HCT116 (cell line): ENCODE measurements at regions not wholly inside any gene's neighbourhood (a gene's known extent, or its start where the extent isn't known, plus 50 kb on each side); places are given as distances from the start of the nearest gene placed in this dataset.

ENCODE experiments used
- ATAC-seq: fragments of 200-7000 bp; cut with Tn5 transposase; 2 replicates; pipeline ENCODE4 v1.9.1; 2020; ENCODE audit warnings: mild to moderate bottlenecking, moderate library complexity
- BruUV-seq: library from RNA; stranded (reverse); fragments of 400-500 nt; replicated peaks from 2 replicates; lab custom pipeline; 2021; lab: Mats Ljungman, UMichigan
- CTCF ChIA-PET: fragments of 300-600 bp; sonication (Branson Sonifier 250); formaldehyde crosslinking; loops from one replicate; lab custom pipeline; 2021; ENCODE audit warnings: antibody characterized with exemption; lab: Charles Lee
- POLR2A ChIA-PET: fragments of 300-600, 350-600 bp; sonication (Branson Sonifier 250); formaldehyde crosslinking; loops from one replicate; lab custom pipeline; 2021; ENCODE audit warnings: antibody characterized with exemption; lab: Charles Lee
- RAD21 ChIA-PET, 2 experiments: fragments of 300-600 bp; sonication (Branson Sonifier 250); formaldehyde crosslinking; loops; one replicate each; lab custom pipeline; 2023; ENCODE audit warnings: low total read pairs in 2 of 2; ENCODE audit not compliant: uncharacterized antibody in 2 of 2, unreplicated experiment in 2 of 2, low non-redundant PET in 1 of 2; lab: Charles Lee
- DNase-seq: peaks from one replicate; pipeline ENCODE4 v3.0.0-alpha.2; 2010; ENCODE audit warnings: low read depth, low spot score
- H2AFZ ChIP-seq: fragments of 200-600 bp; shearing (Covaris generic), sonication (generic); 2 replicates; pipeline ENCODE4 v1.6.1; 2017; ENCODE audit warnings: low read depth, mixed run types, mixed read lengths, antibody characterized with exemption, low read length; ENCODE audit not compliant: poor library complexity, severe bottlenecking
- H3K27ac ChIP-seq: 2 replicates; pipeline ENCODE4 v1.5.1; 2012; ENCODE audit warnings: low read depth, low read length
- H3K27me3 ChIP-seq: fragments of 200-600 bp; sonication (generic); 2 replicates; pipeline ENCODE4 v1.6.1; 2016; ENCODE audit warnings: mixed run types, low read length, mixed read lengths; ENCODE audit not compliant: insufficient read depth
- H3K36me3 ChIP-seq, 2 experiments: fragments of 200-500 bp in 1 of 2; fragments of 200-600 bp in 1 of 2; sonication (Bioruptor generic) in 1 of 2; sonication (generic) in 1 of 2; 2 replicates each; pipeline versions ENCODE4 v1.5.1 to v1.6.1; 2014 to 2016; ENCODE audit warnings: low read length in 2 of 2, inconsistent platforms in 1 of 2, mixed read lengths in 1 of 2, mixed run types in 1 of 2; ENCODE audit not compliant: insufficient read depth in 2 of 2, control insufficient read depth in 1 of 2
- H3K4me1 ChIP-seq, 2 experiments: fragments of 200-600 bp in 1 of 2; sonication (generic) in 1 of 2; 2 replicates each; pipeline versions ENCODE4 v1.5.1 to v1.6.1; 2012 to 2017; ENCODE audit warnings: low read length in 2 of 2, inconsistent platforms in 1 of 2, mild to moderate bottlenecking in 1 of 2, mixed read lengths in 1 of 2, mixed run types in 1 of 2, moderate library complexity in 1 of 2; ENCODE audit not compliant: insufficient read depth in 2 of 2, control insufficient read depth in 1 of 2
- H3K4me2 ChIP-seq: fragments of 200-600 bp; sonication (generic); 2 replicates; pipeline ENCODE4 v1.6.1; 2017; ENCODE audit warnings: mixed run types, low read length, mixed read lengths
- H3K4me3 ChIP-seq, 2 experiments: fragments of 200-600 bp in 1 of 2; sonication (generic) in 1 of 2; replicated peaks in 1 of 2; 2 replicates each; pipeline ENCODE4 v1.5.1; 2011 to 2016; ENCODE audit warnings: low read length in 2 of 2, control low read depth in 1 of 2, low read depth in 1 of 2, mild to moderate bottlenecking in 1 of 2, mixed read lengths in 1 of 2, mixed run types in 1 of 2
- H3K79me2 ChIP-seq: fragments of 200-600 bp; sonication (generic); 2 replicates; pipeline ENCODE4 v1.6.1; 2017; ENCODE audit warnings: mild to moderate bottlenecking, mixed run types, low read length, moderate library complexity, mixed read lengths; ENCODE audit not compliant: insufficient read depth
- H3K9ac ChIP-seq: fragments of 200-600 bp; sonication (generic); 2 replicates; pipeline ENCODE4 v1.6.1; 2016; ENCODE audit warnings: low read length, mixed read lengths
- H3K9me2 ChIP-seq: fragments of 200-600 bp; sonication (generic), shearing (Covaris generic); 2 replicates; pipeline ENCODE4 v1.6.1; 2017; ENCODE audit warnings: mixed run types, mild to moderate bottlenecking, moderate library complexity; ENCODE audit not compliant: insufficient read depth
- H3K9me3 ChIP-seq, 2 experiments: fragments of 200-500 bp in 1 of 2; fragments of 200-600 bp in 1 of 2; sonication (Bioruptor generic) in 1 of 2; sonication (generic) in 1 of 2; 2 replicates each; pipeline ENCODE4 v1.6.1; 2014 to 2017; ENCODE audit warnings: low read length in 2 of 2, mixed read lengths in 2 of 2, inconsistent platforms in 1 of 2, low read depth in 1 of 2, mild to moderate bottlenecking in 1 of 2, mixed run types in 1 of 2, moderate library complexity in 1 of 2; ENCODE audit not compliant: control insufficient read depth in 1 of 2, insufficient read depth in 1 of 2
- H4K20me1 ChIP-seq: fragments of 200-600 bp; sonication (generic), shearing (Covaris generic); 2 replicates; pipeline ENCODE4 v1.6.1; 2017; ENCODE audit warnings: mixed run types, mild to moderate bottlenecking, moderate library complexity; ENCODE audit not compliant: insufficient read depth
- CBX3 ChIP-seq: IDR thresholded peaks from 2 replicates; pipeline ENCODE4 v1.6.1; 2012; ENCODE audit warnings: low read depth
- CEBPB ChIP-seq: IDR thresholded peaks from 2 replicates; pipeline ENCODE4 v1.6.1; 2012; ENCODE audit warnings: low read depth
- EZH2 ChIP-seq: fragments of 200-600 bp; sonication (generic); IDR thresholded peaks from 2 replicates; pipeline ENCODE4 v1.6.1; 2017; ENCODE audit warnings: antibody characterized with exemption, mixed run types
- EZH2phosphoT487 ChIP-seq: fragments of 200-600 bp; IDR thresholded peaks from 2 replicates; pipeline ENCODE4 v1.6.1; 2018; ENCODE audit warnings: antibody characterized with exemption, borderline replicate concordance
- FOSL1 ChIP-seq: IDR thresholded peaks from 2 replicates; pipeline ENCODE4 v1.6.1; 2012; ENCODE audit warnings: low read depth
- JUND ChIP-seq: IDR thresholded peaks from 2 replicates; pipeline ENCODE4 v1.6.1; 2012
- POLR2A ChIP-seq: IDR thresholded peaks from 2 replicates; pipeline ENCODE4 v1.7.0; 2011; ENCODE audit warnings: borderline replicate concordance; ENCODE audit not compliant: insufficient read depth, insufficient read length; ENCODE audit errors: extremely low read depth
- POLR2AphosphoS5 ChIP-seq: IDR thresholded peaks from 2 replicates; pipeline ENCODE4 v1.6.1; 2011; ENCODE audit warnings: mild to moderate bottlenecking, low read depth, low read length, moderate library complexity
- RAD21 ChIP-seq: IDR thresholded peaks from 2 replicates; pipeline ENCODE4 v1.6.1; 2012; ENCODE audit warnings: low read depth, mild to moderate bottlenecking
- SRF ChIP-seq: IDR thresholded peaks from 2 replicates; pipeline ENCODE4 v1.6.1; 2012; ENCODE audit warnings: low read depth
- TCF7L2 ChIP-seq: IDR thresholded peaks from 2 replicates; pipeline ENCODE4 v1.7.0; 2011; ENCODE audit warnings: borderline replicate concordance, inconsistent platforms; ENCODE audit not compliant: insufficient read depth, insufficient read length; ENCODE audit errors: extremely low read depth
- YY1 ChIP-seq: IDR thresholded peaks from 2 replicates; pipeline ENCODE4 v1.6.1; 2011; ENCODE audit warnings: low read length, low read depth, moderate library complexity, mild to moderate bottlenecking; ENCODE audit not compliant: insufficient replicate concordance; ENCODE audit errors: extremely low read depth
- ZNF274 ChIP-seq: fragments of 200-500 bp; sonication (Bioruptor generic); IDR thresholded peaks from 2 replicates; pipeline ENCODE4 v1.6.1; 2014; ENCODE audit warnings: mild to moderate bottlenecking, low read depth, low read length, inconsistent platforms
- intact Hi-C: fragments of 100-400 bp; cut with micrococcal nuclease; formaldehyde crosslinking; loops from 2 replicates; pipeline ENCODE4 v1.10.0; 2022
- TF ChIP-seq, protein P1 (sequence below), 3 experiments: fragments of 200-600 bp in 1 of 3; sonication (generic) in 1 of 3; IDR thresholded peaks in 2 of 3; conservative IDR thresholded peaks in 1 of 3; 2 replicates each; pipeline ENCODE4 v1.5.1; 2012 to 2017; ENCODE audit warnings: low read depth in 2 of 3, low read length in 2 of 3, antibody characterized with exemption in 1 of 3, borderline replicate concordance in 1 of 3, control low read depth in 1 of 3, mild to moderate bottlenecking in 1 of 3, mixed read lengths in 1 of 3, mixed run types in 1 of 3, moderate library complexity in 1 of 3; ENCODE audit not compliant: insufficient read depth in 1 of 3
- TF ChIP-seq, protein P2 (sequence below): IDR thresholded peaks from 2 replicates; pipeline ENCODE4 v1.6.1; 2011; ENCODE audit warnings: mild to moderate bottlenecking, low read length, moderate library complexity; ENCODE audit not compliant: insufficient replicate concordance; ENCODE audit errors: extremely low read depth
- TF ChIP-seq, protein P3 (sequence below): IDR thresholded peaks from 2 replicates; pipeline ENCODE4 v1.6.1; 2012
- TF ChIP-seq, protein P4 (sequence below): IDR thresholded peaks from 2 replicates; pipeline ENCODE4 v1.6.1; 2012
- TF ChIP-seq, protein P5 (sequence below): IDR thresholded peaks from 2 replicates; pipeline ENCODE4 v1.6.1; 2012; ENCODE audit warnings: low read depth

DNA sequence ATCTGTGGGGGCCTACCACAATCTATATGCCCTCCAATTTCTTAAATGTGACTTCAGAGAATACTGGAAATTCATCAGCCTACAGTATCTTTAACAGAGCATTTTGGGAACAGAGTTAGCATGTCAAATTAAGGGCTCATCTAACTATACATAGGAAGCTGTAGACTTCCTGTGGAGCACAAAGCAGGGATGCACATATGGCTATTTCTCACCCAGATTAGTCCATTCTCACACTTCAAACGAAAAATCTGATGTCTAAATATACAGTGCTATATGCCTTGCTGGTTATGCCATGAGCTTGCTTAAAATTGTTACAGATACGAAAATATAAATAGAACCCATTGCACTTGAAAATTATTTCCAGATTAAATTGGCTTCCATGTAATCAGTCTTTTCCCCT is 1922.8 kb downstream of the MRPL39 start (continued):
- TF ChIP-seq TCF7L2: no peak

DNA sequence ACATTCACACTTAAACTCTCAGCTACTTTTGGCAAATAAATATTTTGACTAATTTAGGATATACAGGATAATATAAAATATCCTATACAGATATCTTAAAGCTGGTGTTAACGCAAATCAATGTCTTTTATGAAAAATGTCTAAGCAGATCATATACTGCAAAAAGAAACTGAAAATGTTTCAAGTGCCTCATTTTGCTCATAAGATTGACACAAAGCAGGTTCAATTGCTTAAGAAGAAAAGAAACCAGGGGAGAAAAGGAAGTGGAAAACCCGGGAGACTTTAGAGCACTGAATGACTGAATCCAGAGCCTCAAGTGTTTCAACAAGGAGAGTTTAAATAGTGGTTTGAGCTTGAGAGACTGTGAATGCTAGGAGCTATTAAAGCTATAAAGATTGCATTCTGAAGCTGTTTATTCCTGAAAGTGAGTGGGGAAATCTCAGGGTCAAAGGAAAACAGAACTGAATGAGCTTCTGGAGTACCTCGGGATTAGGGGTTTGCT is 1943.0 kb downstream of the MRPL39 start:
- H3K9me3 ChIP-seq: peaks cover 7 to 11% of the 10 kb centered on the region in 2 experiments; a peak in 3 of 4 replicates
- no TSS peak for BruUV-seq
- no peak overlapping the region for H3K9ac ChIP-seq
- no peaks in the 10 kb centered on the region for H3K9me2 ChIP-seq
- no peak for DNase-seq
- H3K79me2 ChIP-seq: no peaks in the 10 kb centered on the region
- CTCF ChIA-PET: no interaction called here
- H3K4me3 ChIP-seq: no peak overlapping the region
- no peak overlapping the region for H2AFZ ChIP-seq
- no peak for ATAC-seq
- H3K27ac ChIP-seq: no peak overlapping the region
- no peaks in the 10 kb centered on the region for H3K27me3 ChIP-seq
- no peaks in the 10 kb centered on the region for H4K20me1 ChIP-seq
- no peaks in the 10 kb centered on the region for H3K4me1 ChIP-seq
- intact Hi-C loops: no loop called here
- no peak overlapping the region for H3K4me2 ChIP-seq
- POLR2A ChIA-PET: no interaction called here
- H3K36me3 ChIP-seq: no peaks in the 10 kb centered on the region
- TF ChIP-seq, protein P1, sequence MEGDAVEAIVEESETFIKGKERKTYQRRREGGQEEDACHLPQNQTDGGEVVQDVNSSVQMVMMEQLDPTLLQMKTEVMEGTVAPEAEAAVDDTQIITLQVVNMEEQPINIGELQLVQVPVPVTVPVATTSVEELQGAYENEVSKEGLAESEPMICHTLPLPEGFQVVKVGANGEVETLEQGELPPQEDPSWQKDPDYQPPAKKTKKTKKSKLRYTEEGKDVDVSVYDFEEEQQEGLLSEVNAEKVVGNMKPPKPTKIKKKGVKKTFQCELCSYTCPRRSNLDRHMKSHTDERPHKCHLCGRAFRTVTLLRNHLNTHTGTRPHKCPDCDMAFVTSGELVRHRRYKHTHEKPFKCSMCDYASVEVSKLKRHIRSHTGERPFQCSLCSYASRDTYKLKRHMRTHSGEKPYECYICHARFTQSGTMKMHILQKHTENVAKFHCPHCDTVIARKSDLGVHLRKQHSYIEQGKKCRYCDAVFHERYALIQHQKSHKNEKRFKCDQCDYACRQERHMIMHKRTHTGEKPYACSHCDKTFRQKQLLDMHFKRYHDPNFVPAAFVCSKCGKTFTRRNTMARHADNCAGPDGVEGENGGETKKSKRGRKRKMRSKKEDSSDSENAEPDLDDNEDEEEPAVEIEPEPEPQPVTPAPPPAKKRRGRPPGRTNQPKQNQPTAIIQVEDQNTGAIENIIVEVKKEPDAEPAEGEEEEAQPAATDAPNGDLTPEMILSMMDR (IDR thresholded peaks at IDR 0.05 in 2 of 3, conservative IDR thresholded peaks at IDR 0.05 in 1 of 3; ENCODE audit: borderline replicate concordance in 1 of 3, insufficient read depth in 1 of 3, low read depth in 2 of 3, low read length in 2 of 3): no peak
- TF ChIP-seq JUND: no peak
- no peak for TF ChIP-seq FOSL1
- TF ChIP-seq ZNF274: no peak
- TF ChIP-seq, protein P2, sequence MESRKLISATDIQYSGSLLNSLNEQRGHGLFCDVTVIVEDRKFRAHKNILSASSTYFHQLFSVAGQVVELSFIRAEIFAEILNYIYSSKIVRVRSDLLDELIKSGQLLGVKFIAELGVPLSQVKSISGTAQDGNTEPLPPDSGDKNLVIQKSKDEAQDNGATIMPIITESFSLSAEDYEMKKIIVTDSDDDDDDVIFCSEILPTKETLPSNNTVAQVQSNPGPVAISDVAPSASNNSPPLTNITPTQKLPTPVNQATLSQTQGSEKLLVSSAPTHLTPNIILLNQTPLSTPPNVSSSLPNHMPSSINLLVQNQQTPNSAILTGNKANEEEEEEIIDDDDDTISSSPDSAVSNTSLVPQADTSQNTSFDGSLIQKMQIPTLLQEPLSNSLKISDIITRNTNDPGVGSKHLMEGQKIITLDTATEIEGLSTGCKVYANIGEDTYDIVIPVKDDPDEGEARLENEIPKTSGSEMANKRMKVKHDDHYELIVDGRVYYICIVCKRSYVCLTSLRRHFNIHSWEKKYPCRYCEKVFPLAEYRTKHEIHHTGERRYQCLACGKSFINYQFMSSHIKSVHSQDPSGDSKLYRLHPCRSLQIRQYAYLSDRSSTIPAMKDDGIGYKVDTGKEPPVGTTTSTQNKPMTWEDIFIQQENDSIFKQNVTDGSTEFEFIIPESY: no peak
- no peak for TF ChIP-seq RAD21
- TF ChIP-seq, protein P3, sequence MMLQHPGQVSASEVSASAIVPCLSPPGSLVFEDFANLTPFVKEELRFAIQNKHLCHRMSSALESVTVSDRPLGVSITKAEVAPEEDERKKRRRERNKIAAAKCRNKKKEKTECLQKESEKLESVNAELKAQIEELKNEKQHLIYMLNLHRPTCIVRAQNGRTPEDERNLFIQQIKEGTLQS: no peak
- TF ChIP-seq, protein P4, sequence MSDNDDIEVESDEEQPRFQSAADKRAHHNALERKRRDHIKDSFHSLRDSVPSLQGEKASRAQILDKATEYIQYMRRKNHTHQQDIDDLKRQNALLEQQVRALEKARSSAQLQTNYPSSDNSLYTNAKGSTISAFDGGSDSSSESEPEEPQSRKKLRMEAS: no peak
- no peak for TF ChIP-seq POLR2A
- TF ChIP-seq EZH2: no peak
- TF ChIP-seq CBX3: no peak
- TF ChIP-seq SRF: no peak
- TF ChIP-seq CEBPB: no peak
- no peak for TF ChIP-seq POLR2AphosphoS5
- TF ChIP-seq, protein P5, sequence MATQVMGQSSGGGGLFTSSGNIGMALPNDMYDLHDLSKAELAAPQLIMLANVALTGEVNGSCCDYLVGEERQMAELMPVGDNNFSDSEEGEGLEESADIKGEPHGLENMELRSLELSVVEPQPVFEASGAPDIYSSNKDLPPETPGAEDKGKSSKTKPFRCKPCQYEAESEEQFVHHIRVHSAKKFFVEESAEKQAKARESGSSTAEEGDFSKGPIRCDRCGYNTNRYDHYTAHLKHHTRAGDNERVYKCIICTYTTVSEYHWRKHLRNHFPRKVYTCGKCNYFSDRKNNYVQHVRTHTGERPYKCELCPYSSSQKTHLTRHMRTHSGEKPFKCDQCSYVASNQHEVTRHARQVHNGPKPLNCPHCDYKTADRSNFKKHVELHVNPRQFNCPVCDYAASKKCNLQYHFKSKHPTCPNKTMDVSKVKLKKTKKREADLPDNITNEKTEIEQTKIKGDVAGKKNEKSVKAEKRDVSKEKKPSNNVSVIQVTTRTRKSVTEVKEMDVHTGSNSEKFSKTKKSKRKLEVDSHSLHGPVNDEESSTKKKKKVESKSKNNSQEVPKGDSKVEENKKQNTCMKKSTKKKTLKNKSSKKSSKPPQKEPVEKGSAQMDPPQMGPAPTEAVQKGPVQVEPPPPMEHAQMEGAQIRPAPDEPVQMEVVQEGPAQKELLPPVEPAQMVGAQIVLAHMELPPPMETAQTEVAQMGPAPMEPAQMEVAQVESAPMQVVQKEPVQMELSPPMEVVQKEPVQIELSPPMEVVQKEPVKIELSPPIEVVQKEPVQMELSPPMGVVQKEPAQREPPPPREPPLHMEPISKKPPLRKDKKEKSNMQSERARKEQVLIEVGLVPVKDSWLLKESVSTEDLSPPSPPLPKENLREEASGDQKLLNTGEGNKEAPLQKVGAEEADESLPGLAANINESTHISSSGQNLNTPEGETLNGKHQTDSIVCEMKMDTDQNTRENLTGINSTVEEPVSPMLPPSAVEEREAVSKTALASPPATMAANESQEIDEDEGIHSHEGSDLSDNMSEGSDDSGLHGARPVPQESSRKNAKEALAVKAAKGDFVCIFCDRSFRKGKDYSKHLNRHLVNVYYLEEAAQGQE: no peak
- TF ChIP-seq YY1: no peak
- no peak for TF ChIP-seq EZH2phosphoT487
- RAD21 ChIA-PET: no interaction called here
